HCT116 (cell line): ENCODE measurements at regions not wholly inside any gene's neighbourhood (a gene's known extent, or its start where the extent isn't known, plus 50 kb on each side); places are given as distances from the start of the nearest gene placed in this dataset.

Source experiments
- ATAC-seq: fragments of 200-7000 bp; cut with Tn5 transposase; 2 replicates; pipeline ENCODE4 v1.9.1; 2020; ENCODE audit warnings: mild to moderate bottlenecking, moderate library complexity
- BruUV-seq: library from RNA; stranded (reverse); fragments of 400-500 nt; replicated peaks from 2 replicates; lab custom pipeline; 2021; lab: Mats Ljungman, UMichigan
- CTCF ChIA-PET: fragments of 300-600 bp; sonication (Branson Sonifier 250); formaldehyde crosslinking; loops from one replicate; lab custom pipeline; 2021; ENCODE audit warnings: antibody characterized with exemption; lab: Charles Lee
- POLR2A ChIA-PET: fragments of 300-600, 350-600 bp; sonication (Branson Sonifier 250); formaldehyde crosslinking; loops from one replicate; lab custom pipeline; 2021; ENCODE audit warnings: antibody characterized with exemption; lab: Charles Lee
- RAD21 ChIA-PET, 2 experiments: fragments of 300-600 bp; sonication (Branson Sonifier 250); formaldehyde crosslinking; loops; one replicate each; lab custom pipeline; 2023; ENCODE audit warnings: low total read pairs in 2 of 2; ENCODE audit not compliant: uncharacterized antibody in 2 of 2, unreplicated experiment in 2 of 2, low non-redundant PET in 1 of 2; lab: Charles Lee
- DNase-seq: peaks from one replicate; pipeline ENCODE4 v3.0.0-alpha.2; 2010; ENCODE audit warnings: low read depth, low spot score
- H2AFZ ChIP-seq: fragments of 200-600 bp; shearing (Covaris generic), sonication (generic); 2 replicates; pipeline ENCODE4 v1.6.1; 2017; ENCODE audit warnings: low read depth, mixed run types, mixed read lengths, antibody characterized with exemption, low read length; ENCODE audit not compliant: poor library complexity, severe bottlenecking
- H3K27ac ChIP-seq: 2 replicates; pipeline ENCODE4 v1.5.1; 2012; ENCODE audit warnings: low read depth, low read length
- H3K27me3 ChIP-seq: fragments of 200-600 bp; sonication (generic); 2 replicates; pipeline ENCODE4 v1.6.1; 2016; ENCODE audit warnings: mixed run types, low read length, mixed read lengths; ENCODE audit not compliant: insufficient read depth
- H3K36me3 ChIP-seq, 2 experiments: fragments of 200-500 bp in 1 of 2; fragments of 200-600 bp in 1 of 2; sonication (Bioruptor generic) in 1 of 2; sonication (generic) in 1 of 2; 2 replicates each; pipeline versions ENCODE4 v1.5.1 to v1.6.1; 2014 to 2016; ENCODE audit warnings: low read length in 2 of 2, inconsistent platforms in 1 of 2, mixed read lengths in 1 of 2, mixed run types in 1 of 2; ENCODE audit not compliant: insufficient read depth in 2 of 2, control insufficient read depth in 1 of 2
- H3K4me1 ChIP-seq, 2 experiments: fragments of 200-600 bp in 1 of 2; sonication (generic) in 1 of 2; 2 replicates each; pipeline versions ENCODE4 v1.5.1 to v1.6.1; 2012 to 2017; ENCODE audit warnings: low read length in 2 of 2, inconsistent platforms in 1 of 2, mild to moderate bottlenecking in 1 of 2, mixed read lengths in 1 of 2, mixed run types in 1 of 2, moderate library complexity in 1 of 2; ENCODE audit not compliant: insufficient read depth in 2 of 2, control insufficient read depth in 1 of 2
- H3K4me2 ChIP-seq: fragments of 200-600 bp; sonication (generic); 2 replicates; pipeline ENCODE4 v1.6.1; 2017; ENCODE audit warnings: mixed run types, low read length, mixed read lengths
- H3K4me3 ChIP-seq, 2 experiments: fragments of 200-600 bp in 1 of 2; sonication (generic) in 1 of 2; replicated peaks in 1 of 2; 2 replicates each; pipeline ENCODE4 v1.5.1; 2011 to 2016; ENCODE audit warnings: low read length in 2 of 2, control low read depth in 1 of 2, low read depth in 1 of 2, mild to moderate bottlenecking in 1 of 2, mixed read lengths in 1 of 2, mixed run types in 1 of 2
- H3K79me2 ChIP-seq: fragments of 200-600 bp; sonication (generic); 2 replicates; pipeline ENCODE4 v1.6.1; 2017; ENCODE audit warnings: mild to moderate bottlenecking, mixed run types, low read length, moderate library complexity, mixed read lengths; ENCODE audit not compliant: insufficient read depth
- H3K9ac ChIP-seq: fragments of 200-600 bp; sonication (generic); 2 replicates; pipeline ENCODE4 v1.6.1; 2016; ENCODE audit warnings: low read length, mixed read lengths
- H3K9me2 ChIP-seq: fragments of 200-600 bp; sonication (generic), shearing (Covaris generic); 2 replicates; pipeline ENCODE4 v1.6.1; 2017; ENCODE audit warnings: mixed run types, mild to moderate bottlenecking, moderate library complexity; ENCODE audit not compliant: insufficient read depth
- H3K9me3 ChIP-seq, 2 experiments: fragments of 200-500 bp in 1 of 2; fragments of 200-600 bp in 1 of 2; sonication (Bioruptor generic) in 1 of 2; sonication (generic) in 1 of 2; 2 replicates each; pipeline ENCODE4 v1.6.1; 2014 to 2017; ENCODE audit warnings: low read length in 2 of 2, mixed read lengths in 2 of 2, inconsistent platforms in 1 of 2, low read depth in 1 of 2, mild to moderate bottlenecking in 1 of 2, mixed run types in 1 of 2, moderate library complexity in 1 of 2; ENCODE audit not compliant: control insufficient read depth in 1 of 2, insufficient read depth in 1 of 2
- H4K20me1 ChIP-seq: fragments of 200-600 bp; sonication (generic), shearing (Covaris generic); 2 replicates; pipeline ENCODE4 v1.6.1; 2017; ENCODE audit warnings: mixed run types, mild to moderate bottlenecking, moderate library complexity; ENCODE audit not compliant: insufficient read depth
- CEBPB ChIP-seq: IDR thresholded peaks from 2 replicates; pipeline ENCODE4 v1.6.1; 2012; ENCODE audit warnings: low read depth
- CTCF ChIP-seq, 3 experiments: fragments of 200-600 bp in 1 of 3; sonication (generic) in 1 of 3; IDR thresholded peaks in 2 of 3; conservative IDR thresholded peaks in 1 of 3; 2 replicates each; pipeline ENCODE4 v1.5.1; 2012 to 2017; ENCODE audit warnings: low read depth in 2 of 3, low read length in 2 of 3, antibody characterized with exemption in 1 of 3, borderline replicate concordance in 1 of 3, control low read depth in 1 of 3, mild to moderate bottlenecking in 1 of 3, mixed read lengths in 1 of 3, mixed run types in 1 of 3, moderate library complexity in 1 of 3; ENCODE audit not compliant: insufficient read depth in 1 of 3
- EGR1 ChIP-seq: IDR thresholded peaks from 2 replicates; pipeline ENCODE4 v1.6.1; 2012; ENCODE audit warnings: low read depth
- ELF1 ChIP-seq: IDR thresholded peaks from 2 replicates; pipeline ENCODE4 v1.6.1; 2012; ENCODE audit warnings: low read depth, borderline replicate concordance
- EZH2 ChIP-seq: fragments of 200-600 bp; sonication (generic); IDR thresholded peaks from 2 replicates; pipeline ENCODE4 v1.6.1; 2017; ENCODE audit warnings: antibody characterized with exemption, mixed run types
- EZH2phosphoT487 ChIP-seq: fragments of 200-600 bp; IDR thresholded peaks from 2 replicates; pipeline ENCODE4 v1.6.1; 2018; ENCODE audit warnings: antibody characterized with exemption, borderline replicate concordance
- FOSL1 ChIP-seq: IDR thresholded peaks from 2 replicates; pipeline ENCODE4 v1.6.1; 2012; ENCODE audit warnings: low read depth
- POLR2A ChIP-seq: IDR thresholded peaks from 2 replicates; pipeline ENCODE4 v1.7.0; 2011; ENCODE audit warnings: borderline replicate concordance; ENCODE audit not compliant: insufficient read depth, insufficient read length; ENCODE audit errors: extremely low read depth
- SP1 ChIP-seq: IDR thresholded peaks from 2 replicates; pipeline ENCODE4 v1.6.1; 2012; ENCODE audit warnings: low read depth
- SRF ChIP-seq: IDR thresholded peaks from 2 replicates; pipeline ENCODE4 v1.6.1; 2012; ENCODE audit warnings: low read depth
- ZBTB33 ChIP-seq: IDR thresholded peaks from 2 replicates; pipeline ENCODE4 v1.6.1; 2011; ENCODE audit warnings: mild to moderate bottlenecking, low read length, moderate library complexity; ENCODE audit not compliant: insufficient replicate concordance; ENCODE audit errors: extremely low read depth
- ZFX ChIP-seq: fragments of 450-650 bp; IDR thresholded peaks from 2 replicates; pipeline ENCODE4 v1.6.1; 2017
- ZNF274 ChIP-seq: fragments of 200-500 bp; sonication (Bioruptor generic); IDR thresholded peaks from 2 replicates; pipeline ENCODE4 v1.6.1; 2014; ENCODE audit warnings: mild to moderate bottlenecking, low read depth, low read length, inconsistent platforms
- intact Hi-C: fragments of 100-400 bp; cut with micrococcal nuclease; formaldehyde crosslinking; loops from 2 replicates; pipeline ENCODE4 v1.10.0; 2022

- DNase-seq (no peak), ATAC-seq (no peak)
- BruUV-seq, result no TSS peak
- Histone ChIP-seq H3K4me3 (no peak overlapping the region), H3K9ac (no peak overlapping the region), H3K4me1 (no peaks in the 10 kb centered on the region), H3K9me2 (no peaks in the 10 kb centered on the region), H3K9me3 (peaks cover 4 to 13% of the 10 kb centered on the region in 2 experiments; a peak in 2 of 4 replicates), H3K79me2 (no peaks in the 10 kb centered on the region), H3K36me3 (no peaks in the 10 kb centered on the region), H3K27me3 (no peaks in the 10 kb centered on the region), H2AFZ (no peak overlapping the region), H4K20me1 (no peaks in the 10 kb centered on the region), H3K27ac (no peak overlapping the region), H3K4me2 (no peak overlapping the region)
- intact Hi-C loops, result no loop called here
- ChIA-PET RAD21 (no interaction called here), CTCF (no interaction called here), POLR2A (no interaction called here)
- TF ChIP-seq ZFX (no peak), CTCF (IDR thresholded peaks at IDR 0.05 in 2 of 3, conservative IDR thresholded peaks at IDR 0.05 in 1 of 3; ENCODE audit: borderline replicate concordance in 1 of 3, insufficient read depth in 1 of 3, low read depth in 2 of 3, low read length in 2 of 3) (no peak), EZH2phosphoT487 (no peak)
Observed at GRCh38 chr12:126496201-126496600, 1431.0 kb downstream of the AACS start.

- ATAC-seq, result no peak
- no peak for DNase-seq
- Histone ChIP-seq H3K4me2 (no peak overlapping the region), H3K4me1 (no peaks in the 10 kb centered on the region), H4K20me1 (no peaks in the 10 kb centered on the region), H3K9ac (no peak overlapping the region), H2AFZ (no peak overlapping the region), H3K36me3 (no peaks in the 10 kb centered on the region), H3K4me3 (no peak overlapping the region), H3K27ac (no peak overlapping the region), H3K27me3 (no peaks in the 10 kb centered on the region), H3K9me3 (peaks cover 3 to 26% of the 10 kb centered on the region in 2 experiments; a peak in 2 of 4 replicates), H3K9me2 (no peaks in the 10 kb centered on the region), H3K79me2 (no peaks in the 10 kb centered on the region)
- no TSS peak for BruUV-seq
- ChIA-PET CTCF (no interaction called here), RAD21 (no interaction called here), POLR2A (no interaction called here)
- intact Hi-C loops, result no loop called here
- TF ChIP-seq CTCF (IDR thresholded peaks at IDR 0.05 in 2 of 3, conservative IDR thresholded peaks at IDR 0.05 in 1 of 3; ENCODE audit: borderline replicate concordance in 1 of 3, insufficient read depth in 1 of 3, low read depth in 2 of 3, low read length in 2 of 3) (no peak), EZH2 (no peak), ZBTB33 (no peak), EGR1 (no peak), SRF (no peak), SP1 (no peak), ELF1 (no peak), EZH2phosphoT487 (no peak), POLR2A (no peak), CEBPB (no peak), FOSL1 (no peak), ZNF274 (no peak)
Observed at GRCh38 chr12:126506426-126507182, 1441.4 kb downstream of the AACS start.
